ENCODE measurements at regions not wholly inside any gene's neighbourhood (a gene's known extent, or its start where the extent isn't known, plus 50 kb on each side); places are given as distances from the start of the nearest gene placed in this dataset.
A peak's percentile ranks its signal among the peaks of the same experiment; 100 is the strongest.

DNA sequence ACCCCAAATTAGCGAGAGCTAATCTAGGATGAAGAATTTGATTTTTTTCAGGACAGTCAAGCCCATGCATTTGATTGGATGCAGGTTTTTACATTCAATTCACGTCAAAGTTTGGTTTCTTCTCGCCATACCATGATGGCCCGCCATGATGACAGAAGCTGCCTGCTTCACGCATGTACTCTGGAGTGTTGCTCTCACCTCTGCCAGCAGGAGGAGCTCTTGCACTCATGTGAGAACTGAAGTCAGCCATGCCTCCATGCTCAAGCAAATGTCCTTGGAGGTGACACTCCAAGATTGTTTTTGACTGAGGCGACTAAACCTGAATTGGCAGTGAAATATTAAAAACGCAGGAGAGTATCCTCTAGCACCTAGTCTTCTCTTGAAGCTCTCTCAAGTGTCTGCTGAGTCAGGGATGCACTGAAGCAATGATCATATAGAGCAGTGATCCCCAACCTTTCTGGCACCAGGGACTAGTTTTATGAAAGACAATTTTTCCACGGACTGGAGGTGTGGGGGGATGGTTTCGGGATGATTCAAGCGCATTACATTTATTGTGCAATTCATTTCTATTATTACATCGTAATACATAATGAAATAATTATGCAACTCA is 120.9 kb downstream of the SAMMSON start:
- peak; percentile 51 to 68 (median 57) for DNase-seq (ENCODE audit: low read depth in 2 of 3, low spot score in 1 of 3)

DNA sequence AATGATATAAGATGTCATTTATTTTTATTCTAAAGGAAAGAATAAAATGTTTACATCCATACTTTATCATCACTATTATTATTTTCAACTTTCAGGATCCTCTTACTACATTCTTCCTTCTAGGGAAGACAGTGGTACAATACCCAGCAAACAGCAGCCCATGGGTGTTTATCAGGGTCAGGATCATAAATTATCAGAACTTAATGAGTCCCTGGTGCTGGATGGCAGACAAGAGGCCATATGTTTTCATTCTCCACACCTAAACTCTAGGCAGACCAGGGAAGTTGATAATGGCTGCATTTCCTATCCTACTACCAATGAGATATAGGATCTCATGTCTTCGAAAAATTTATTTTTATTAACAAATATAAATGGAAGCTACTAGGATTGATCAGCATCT is 127.7 kb downstream of the SAMMSON start:
- DNase-seq (ENCODE audit: low read depth in 2 of 3, low spot score in 1 of 3), result no peak

DNA sequence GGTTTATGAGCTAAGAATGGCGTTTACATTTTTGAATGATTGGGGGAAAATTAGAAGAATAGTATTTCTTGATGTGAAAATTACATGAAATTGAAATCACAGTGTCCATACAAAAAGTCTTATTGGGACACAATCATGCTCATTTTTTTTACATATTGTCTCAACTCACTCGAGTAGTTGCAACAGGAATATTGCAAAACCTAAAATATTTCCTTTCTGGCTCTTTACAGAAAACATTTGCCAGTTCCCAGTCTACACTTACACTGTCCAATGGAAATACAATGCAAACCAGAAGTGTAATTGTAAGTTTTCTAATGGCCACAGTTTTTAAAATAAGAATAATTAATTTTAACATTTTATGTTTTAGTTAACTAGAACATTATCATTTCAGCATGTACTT is 137.8 kb downstream of the SAMMSON start:
- DNase-seq (ENCODE audit: low read depth in 2 of 3, low spot score in 1 of 3), result no peak

DNA sequence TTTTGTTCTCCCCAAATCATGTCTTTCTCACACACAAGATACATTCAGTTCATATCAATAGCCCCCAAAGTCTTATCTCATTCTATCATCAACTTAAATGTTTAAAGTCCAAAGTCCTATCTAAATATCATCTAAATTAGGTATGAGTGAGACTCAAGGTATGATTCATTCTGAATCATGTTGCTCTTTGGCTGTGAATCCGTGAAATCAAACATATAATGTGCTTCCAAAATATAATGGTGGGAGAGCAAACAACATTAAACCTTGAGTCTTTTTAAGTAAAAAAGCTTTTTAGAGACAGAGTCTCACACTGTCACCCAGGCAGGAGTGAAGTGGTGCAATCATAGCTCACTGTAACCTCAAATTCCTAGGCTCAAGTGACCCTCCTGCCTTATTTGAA is 139.1 kb downstream of the SAMMSON start:
- DNase-seq (ENCODE audit: low read depth in 2 of 3, low spot score in 1 of 3), result no peak
